HG03095 (cell line): ENCODE measurements at regions not wholly inside any gene's neighbourhood (a gene's known extent, or its start where the extent isn't known, plus 50 kb on each side); places are given as distances from the start of the nearest gene placed in this dataset.

Experiments
- ATAC-seq: cut with Tn5 transposase; IDR thresholded peaks from one replicate; pipeline ENCODE4 v1.9.1; 2021; ENCODE audit warnings: moderate library complexity; ENCODE audit not compliant: unreplicated experiment

GRCh38 chr2:42851740-42852250 lies 59.4 kb upstream of the HAAO start:
- no peak for ATAC-seq

GRCh38 chr2:42851186-42851585 lies 58.8 kb upstream of the HAAO start:
- no peak for ATAC-seq

GRCh38 chr2:42850016-42850805 lies 57.8 kb upstream of the HAAO start:
- no peak for ATAC-seq

GRCh38 chr2:42849311-42849710 lies 56.9 kb upstream of the HAAO start:
- no peak for ATAC-seq

GRCh38 chr2:42848726-42849290 lies 56.4 kb upstream of the HAAO start:
- no peak for ATAC-seq

- ATAC-seq: no peak
Observed at GRCh38 chr2:42848265-42848664, 55.9 kb upstream of the HAAO start.

GRCh38 chr2:42847596-42848151 lies 55.3 kb upstream of the HAAO start:
- no peak for ATAC-seq

GRCh38 chr2:42846932-42847595 lies 54.7 kb upstream of the HAAO start:
- ATAC-seq: no peak

GRCh38 chr2:42846026-42846425 lies 53.6 kb upstream of the HAAO start:
- no peak for ATAC-seq

- ATAC-seq: no peak
Observed at GRCh38 chr2:42844901-42845821, 52.8 kb upstream of the HAAO start.

- no peak for ATAC-seq
Observed at GRCh38 chr2:42844366-42844765, 52.0 kb upstream of the HAAO start.

- ATAC-seq: no peak
Observed at GRCh38 chr2:42843611-42844010, 51.2 kb upstream of the HAAO start.

GRCh38 chr2:42843131-42843530 lies 50.7 kb upstream of the HAAO start:
- no peak for ATAC-seq

- no peak for ATAC-seq
Observed at GRCh38 chr2:42842466-42842865, 50.1 kb upstream of the HAAO start.
